HCT116 (cell line): ENCODE measurements at regions not wholly inside any gene's neighbourhood (a gene's known extent, or its start where the extent isn't known, plus 50 kb on each side); places are given as distances from the start of the nearest gene placed in this dataset.

ENCODE experiments used
- ATAC-seq: fragments of 200-7000 bp; cut with Tn5 transposase; 2 replicates; pipeline ENCODE4 v1.9.1; 2020; ENCODE audit warnings: mild to moderate bottlenecking, moderate library complexity
- BruUV-seq: library from RNA; stranded (reverse); fragments of 400-500 nt; replicated peaks from 2 replicates; lab custom pipeline; 2021; lab: Mats Ljungman, UMichigan
- CTCF ChIA-PET: fragments of 300-600 bp; sonication (Branson Sonifier 250); formaldehyde crosslinking; loops from one replicate; lab custom pipeline; 2021; ENCODE audit warnings: antibody characterized with exemption; lab: Charles Lee
- POLR2A ChIA-PET: fragments of 300-600, 350-600 bp; sonication (Branson Sonifier 250); formaldehyde crosslinking; loops from one replicate; lab custom pipeline; 2021; ENCODE audit warnings: antibody characterized with exemption; lab: Charles Lee
- RAD21 ChIA-PET, 2 experiments: fragments of 300-600 bp; sonication (Branson Sonifier 250); formaldehyde crosslinking; loops; one replicate each; lab custom pipeline; 2023; ENCODE audit warnings: low total read pairs in 2 of 2; ENCODE audit not compliant: uncharacterized antibody in 2 of 2, unreplicated experiment in 2 of 2, low non-redundant PET in 1 of 2; lab: Charles Lee
- DNase-seq: peaks from one replicate; pipeline ENCODE4 v3.0.0-alpha.2; 2010; ENCODE audit warnings: low read depth, low spot score
- H2AFZ ChIP-seq: fragments of 200-600 bp; shearing (Covaris generic), sonication (generic); 2 replicates; pipeline ENCODE4 v1.6.1; 2017; ENCODE audit warnings: low read depth, mixed run types, mixed read lengths, antibody characterized with exemption, low read length; ENCODE audit not compliant: poor library complexity, severe bottlenecking
- H3K27ac ChIP-seq: 2 replicates; pipeline ENCODE4 v1.5.1; 2012; ENCODE audit warnings: low read depth, low read length
- H3K27me3 ChIP-seq: fragments of 200-600 bp; sonication (generic); 2 replicates; pipeline ENCODE4 v1.6.1; 2016; ENCODE audit warnings: mixed run types, low read length, mixed read lengths; ENCODE audit not compliant: insufficient read depth
- H3K36me3 ChIP-seq, 2 experiments: fragments of 200-500 bp in 1 of 2; fragments of 200-600 bp in 1 of 2; sonication (Bioruptor generic) in 1 of 2; sonication (generic) in 1 of 2; 2 replicates each; pipeline versions ENCODE4 v1.5.1 to v1.6.1; 2014 to 2016; ENCODE audit warnings: low read length in 2 of 2, inconsistent platforms in 1 of 2, mixed read lengths in 1 of 2, mixed run types in 1 of 2; ENCODE audit not compliant: insufficient read depth in 2 of 2, control insufficient read depth in 1 of 2
- H3K4me1 ChIP-seq, 2 experiments: fragments of 200-600 bp in 1 of 2; sonication (generic) in 1 of 2; 2 replicates each; pipeline versions ENCODE4 v1.5.1 to v1.6.1; 2012 to 2017; ENCODE audit warnings: low read length in 2 of 2, inconsistent platforms in 1 of 2, mild to moderate bottlenecking in 1 of 2, mixed read lengths in 1 of 2, mixed run types in 1 of 2, moderate library complexity in 1 of 2; ENCODE audit not compliant: insufficient read depth in 2 of 2, control insufficient read depth in 1 of 2
- H3K4me2 ChIP-seq: fragments of 200-600 bp; sonication (generic); 2 replicates; pipeline ENCODE4 v1.6.1; 2017; ENCODE audit warnings: mixed run types, low read length, mixed read lengths
- H3K4me3 ChIP-seq, 2 experiments: fragments of 200-600 bp in 1 of 2; sonication (generic) in 1 of 2; replicated peaks in 1 of 2; 2 replicates each; pipeline ENCODE4 v1.5.1; 2011 to 2016; ENCODE audit warnings: low read length in 2 of 2, control low read depth in 1 of 2, low read depth in 1 of 2, mild to moderate bottlenecking in 1 of 2, mixed read lengths in 1 of 2, mixed run types in 1 of 2
- H3K79me2 ChIP-seq: fragments of 200-600 bp; sonication (generic); 2 replicates; pipeline ENCODE4 v1.6.1; 2017; ENCODE audit warnings: mild to moderate bottlenecking, mixed run types, low read length, moderate library complexity, mixed read lengths; ENCODE audit not compliant: insufficient read depth
- H3K9ac ChIP-seq: fragments of 200-600 bp; sonication (generic); 2 replicates; pipeline ENCODE4 v1.6.1; 2016; ENCODE audit warnings: low read length, mixed read lengths
- H3K9me2 ChIP-seq: fragments of 200-600 bp; sonication (generic), shearing (Covaris generic); 2 replicates; pipeline ENCODE4 v1.6.1; 2017; ENCODE audit warnings: mixed run types, mild to moderate bottlenecking, moderate library complexity; ENCODE audit not compliant: insufficient read depth
- H3K9me3 ChIP-seq, 2 experiments: fragments of 200-500 bp in 1 of 2; fragments of 200-600 bp in 1 of 2; sonication (Bioruptor generic) in 1 of 2; sonication (generic) in 1 of 2; 2 replicates each; pipeline ENCODE4 v1.6.1; 2014 to 2017; ENCODE audit warnings: low read length in 2 of 2, mixed read lengths in 2 of 2, inconsistent platforms in 1 of 2, low read depth in 1 of 2, mild to moderate bottlenecking in 1 of 2, mixed run types in 1 of 2, moderate library complexity in 1 of 2; ENCODE audit not compliant: control insufficient read depth in 1 of 2, insufficient read depth in 1 of 2
- H4K20me1 ChIP-seq: fragments of 200-600 bp; sonication (generic), shearing (Covaris generic); 2 replicates; pipeline ENCODE4 v1.6.1; 2017; ENCODE audit warnings: mixed run types, mild to moderate bottlenecking, moderate library complexity; ENCODE audit not compliant: insufficient read depth
- CEBPB ChIP-seq: IDR thresholded peaks from 2 replicates; pipeline ENCODE4 v1.6.1; 2012; ENCODE audit warnings: low read depth
- CTCF ChIP-seq, 3 experiments: fragments of 200-600 bp in 1 of 3; sonication (generic) in 1 of 3; IDR thresholded peaks in 2 of 3; conservative IDR thresholded peaks in 1 of 3; 2 replicates each; pipeline ENCODE4 v1.5.1; 2012 to 2017; ENCODE audit warnings: low read depth in 2 of 3, low read length in 2 of 3, antibody characterized with exemption in 1 of 3, borderline replicate concordance in 1 of 3, control low read depth in 1 of 3, mild to moderate bottlenecking in 1 of 3, mixed read lengths in 1 of 3, mixed run types in 1 of 3, moderate library complexity in 1 of 3; ENCODE audit not compliant: insufficient read depth in 1 of 3
- EGR1 ChIP-seq: IDR thresholded peaks from 2 replicates; pipeline ENCODE4 v1.6.1; 2012; ENCODE audit warnings: low read depth
- ELF1 ChIP-seq: IDR thresholded peaks from 2 replicates; pipeline ENCODE4 v1.6.1; 2012; ENCODE audit warnings: low read depth, borderline replicate concordance
- EZH2phosphoT487 ChIP-seq: fragments of 200-600 bp; IDR thresholded peaks from 2 replicates; pipeline ENCODE4 v1.6.1; 2018; ENCODE audit warnings: antibody characterized with exemption, borderline replicate concordance
- MAX ChIP-seq: IDR thresholded peaks from 2 replicates; pipeline ENCODE4 v1.6.1; 2012
- POLR2AphosphoS5 ChIP-seq: IDR thresholded peaks from 2 replicates; pipeline ENCODE4 v1.6.1; 2011; ENCODE audit warnings: mild to moderate bottlenecking, low read depth, low read length, moderate library complexity
- RAD21 ChIP-seq: IDR thresholded peaks from 2 replicates; pipeline ENCODE4 v1.6.1; 2012; ENCODE audit warnings: low read depth, mild to moderate bottlenecking
- REST ChIP-seq: IDR thresholded peaks from 2 replicates; pipeline ENCODE4 v1.6.1; 2012; ENCODE audit warnings: low read depth
- SIN3A ChIP-seq: IDR thresholded peaks from 2 replicates; pipeline ENCODE4 v1.6.1; 2012; ENCODE audit warnings: low read depth
- SP1 ChIP-seq: IDR thresholded peaks from 2 replicates; pipeline ENCODE4 v1.6.1; 2012; ENCODE audit warnings: low read depth
- TCF7L2 ChIP-seq: IDR thresholded peaks from 2 replicates; pipeline ENCODE4 v1.7.0; 2011; ENCODE audit warnings: borderline replicate concordance, inconsistent platforms; ENCODE audit not compliant: insufficient read depth, insufficient read length; ENCODE audit errors: extremely low read depth
- YY1 ChIP-seq: IDR thresholded peaks from 2 replicates; pipeline ENCODE4 v1.6.1; 2011; ENCODE audit warnings: low read length, low read depth, moderate library complexity, mild to moderate bottlenecking; ENCODE audit not compliant: insufficient replicate concordance; ENCODE audit errors: extremely low read depth
- ZBTB33 ChIP-seq: IDR thresholded peaks from 2 replicates; pipeline ENCODE4 v1.6.1; 2011; ENCODE audit warnings: mild to moderate bottlenecking, low read length, moderate library complexity; ENCODE audit not compliant: insufficient replicate concordance; ENCODE audit errors: extremely low read depth
- ZFX ChIP-seq: fragments of 450-650 bp; IDR thresholded peaks from 2 replicates; pipeline ENCODE4 v1.6.1; 2017
- ZNF274 ChIP-seq: fragments of 200-500 bp; sonication (Bioruptor generic); IDR thresholded peaks from 2 replicates; pipeline ENCODE4 v1.6.1; 2014; ENCODE audit warnings: mild to moderate bottlenecking, low read depth, low read length, inconsistent platforms
- intact Hi-C: fragments of 100-400 bp; cut with micrococcal nuclease; formaldehyde crosslinking; loops from 2 replicates; pipeline ENCODE4 v1.10.0; 2022

GRCh38 chr4:149293046-149293649 lies 522.5 kb downstream of the IQCM start (continued):
- TF ChIP-seq POLR2AphosphoS5 = no peak
- no peak for TF ChIP-seq EGR1
- TF ChIP-seq ZNF274 = no peak
- TF ChIP-seq EZH2phosphoT487 = no peak

GRCh38 chr4:149292425-149293007 lies 523.1 kb downstream of the IQCM start:
- ChIA-PET RAD21 (no interaction called here), CTCF (no interaction called here), POLR2A (no interaction called here)
- no peaks in the 10 kb centered on the region for H3K36me3 ChIP-seq
- DNase-seq (no peak), ATAC-seq (no peak)
- H3K4me1 ChIP-seq = no peaks in the 10 kb centered on the region
- no peaks in the 10 kb centered on the region for H3K9me2 ChIP-seq
- intact Hi-C loops = no loop called here
- no peak overlapping the region for H3K4me2 ChIP-seq
- no peak overlapping the region for H2AFZ ChIP-seq
- H4K20me1 ChIP-seq = no peaks in the 10 kb centered on the region; the same call in 1 of the 2 replicates
- no peaks in the 10 kb centered on the region for H3K27me3 ChIP-seq
- no peak overlapping the region for H3K4me3 ChIP-seq
- no TSS peak for BruUV-seq
- no peak for TF ChIP-seq ELF1
- TF ChIP-seq SP1 = no peak
- no peak for TF ChIP-seq TCF7L2
- no peak for TF ChIP-seq MAX
- TF ChIP-seq CEBPB = no peak
- TF ChIP-seq EZH2phosphoT487 = no peak
- TF ChIP-seq REST = no peak
- TF ChIP-seq YY1 = no peak
- no peak for TF ChIP-seq SIN3A
- TF ChIP-seq RAD21 = no peak
- no peak for TF ChIP-seq ZFX
- TF ChIP-seq CTCF (IDR thresholded peaks at IDR 0.05 in 2 of 3, conservative IDR thresholded peaks at IDR 0.05 in 1 of 3; ENCODE audit: borderline replicate concordance in 1 of 3, insufficient read depth in 1 of 3, low read depth in 2 of 3, low read length in 2 of 3) = no peak
- no peak for TF ChIP-seq ZBTB33
- no peaks in the 10 kb centered on the region for H3K79me2 ChIP-seq
- no peaks in the 10 kb centered on the region for H3K9me3 ChIP-seq
- no peak overlapping the region for H3K9ac ChIP-seq
- no peak overlapping the region for H3K27ac ChIP-seq
